22Rv1 (cell line): ENCODE measurements at regions not wholly inside any gene's neighbourhood (a gene's known extent, or its start where the extent isn't known, plus 50 kb on each side); places are given as distances from the start of the nearest gene placed in this dataset.

Source experiments
- H3K27ac ChIP-seq: fragments of 450-650 bp; 2 replicates; pipeline ENCODE4 v1.5.1; 2017
- ZFX ChIP-seq: fragments of 450-650 bp; IDR thresholded peaks from 2 replicates; pipeline ENCODE4 v1.6.1; 2017; ENCODE audit warnings: antibody characterized with exemption, borderline replicate concordance
- TF ChIP-seq, protein P1 (sequence below): fragments of 450-650 bp; IDR thresholded peaks from 2 replicates; pipeline ENCODE4 v1.5.1; 2017; ENCODE audit warnings: mild to moderate bottlenecking

DNA sequence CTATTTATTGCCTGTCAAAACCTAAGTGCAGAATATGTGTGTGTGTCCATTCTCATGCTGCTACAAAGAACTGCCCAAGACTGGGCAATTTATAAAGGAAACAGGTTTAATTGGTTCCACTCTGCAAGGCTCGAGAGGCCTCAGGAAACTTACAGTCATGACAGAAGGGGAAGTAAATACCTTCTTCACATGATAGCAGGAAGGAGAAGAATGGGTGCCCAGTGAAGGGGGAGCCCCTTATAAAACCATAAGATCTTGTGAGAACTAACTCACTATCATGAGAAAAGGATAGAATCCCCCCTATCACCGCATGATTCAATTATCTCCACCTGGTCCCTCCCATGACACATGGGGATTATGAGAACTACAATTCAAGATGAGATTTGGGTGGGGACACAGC, 300.7 kb upstream of the SNX7 start:
- H3K27ac ChIP-seq, result no peak overlapping the region
- TF ChIP-seq ZFX, result no peak
- TF ChIP-seq, protein P1, sequence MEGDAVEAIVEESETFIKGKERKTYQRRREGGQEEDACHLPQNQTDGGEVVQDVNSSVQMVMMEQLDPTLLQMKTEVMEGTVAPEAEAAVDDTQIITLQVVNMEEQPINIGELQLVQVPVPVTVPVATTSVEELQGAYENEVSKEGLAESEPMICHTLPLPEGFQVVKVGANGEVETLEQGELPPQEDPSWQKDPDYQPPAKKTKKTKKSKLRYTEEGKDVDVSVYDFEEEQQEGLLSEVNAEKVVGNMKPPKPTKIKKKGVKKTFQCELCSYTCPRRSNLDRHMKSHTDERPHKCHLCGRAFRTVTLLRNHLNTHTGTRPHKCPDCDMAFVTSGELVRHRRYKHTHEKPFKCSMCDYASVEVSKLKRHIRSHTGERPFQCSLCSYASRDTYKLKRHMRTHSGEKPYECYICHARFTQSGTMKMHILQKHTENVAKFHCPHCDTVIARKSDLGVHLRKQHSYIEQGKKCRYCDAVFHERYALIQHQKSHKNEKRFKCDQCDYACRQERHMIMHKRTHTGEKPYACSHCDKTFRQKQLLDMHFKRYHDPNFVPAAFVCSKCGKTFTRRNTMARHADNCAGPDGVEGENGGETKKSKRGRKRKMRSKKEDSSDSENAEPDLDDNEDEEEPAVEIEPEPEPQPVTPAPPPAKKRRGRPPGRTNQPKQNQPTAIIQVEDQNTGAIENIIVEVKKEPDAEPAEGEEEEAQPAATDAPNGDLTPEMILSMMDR, result no peak

DNA sequence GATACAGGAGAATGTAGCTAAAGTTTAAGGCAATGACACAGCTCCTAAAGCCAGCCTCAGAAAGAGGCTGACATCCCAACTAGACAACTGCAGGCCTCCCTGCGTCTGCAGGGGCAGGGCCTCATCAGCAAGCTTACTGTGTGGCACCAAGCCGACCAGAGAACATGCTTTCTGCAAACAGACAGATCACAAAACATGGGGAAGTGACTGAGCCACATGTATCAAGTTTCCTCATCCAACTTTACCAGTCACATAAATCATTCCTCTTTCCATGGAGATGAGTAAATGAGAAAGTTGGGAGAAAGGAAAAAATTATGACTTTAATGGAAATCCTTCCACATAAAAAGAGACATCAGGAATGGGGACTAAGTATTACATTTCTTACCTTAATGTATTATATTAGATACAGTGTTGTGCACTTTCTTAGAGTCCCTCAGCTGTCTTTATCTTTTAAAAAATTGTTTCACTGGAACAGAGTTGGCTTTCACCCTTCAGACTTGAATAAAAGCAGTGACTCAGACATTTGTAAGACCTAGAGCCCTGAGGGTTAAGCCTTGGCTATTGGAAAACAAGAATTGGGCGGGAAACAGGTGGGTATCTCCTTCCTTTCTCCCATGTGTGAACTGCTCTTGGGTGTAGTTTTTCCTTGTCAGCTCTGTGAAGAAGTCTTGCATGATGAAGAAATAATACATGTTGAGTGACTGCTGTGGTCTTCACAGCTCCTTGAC, 305.7 kb upstream of the SNX7 start:
- TF ChIP-seq ZFX, result no peak
- TF ChIP-seq, protein P1, result no peak
- no peak overlapping the region for H3K27ac ChIP-seq

DNA sequence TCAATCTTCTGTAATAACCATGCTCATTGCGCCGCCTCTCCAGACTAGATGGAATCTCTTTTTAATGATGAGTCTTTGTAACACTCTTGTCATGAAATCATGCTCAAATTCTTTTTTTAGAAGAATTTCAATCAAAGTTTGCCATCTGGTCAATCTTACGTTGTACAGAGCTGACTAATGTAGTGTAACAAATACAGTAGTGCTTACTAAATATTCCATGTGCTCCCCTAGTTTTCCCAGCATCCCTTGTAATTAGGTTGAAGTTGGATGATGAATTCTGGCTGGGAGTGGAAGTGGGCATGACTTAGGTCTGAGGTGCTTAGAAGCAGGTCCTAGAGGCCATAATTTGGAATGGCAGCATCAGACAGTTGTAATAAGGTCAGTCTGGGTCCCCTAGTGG, 309.1 kb upstream of the SNX7 start:
- TF ChIP-seq, protein P1, result no peak
- no peak for TF ChIP-seq ZFX

DNA sequence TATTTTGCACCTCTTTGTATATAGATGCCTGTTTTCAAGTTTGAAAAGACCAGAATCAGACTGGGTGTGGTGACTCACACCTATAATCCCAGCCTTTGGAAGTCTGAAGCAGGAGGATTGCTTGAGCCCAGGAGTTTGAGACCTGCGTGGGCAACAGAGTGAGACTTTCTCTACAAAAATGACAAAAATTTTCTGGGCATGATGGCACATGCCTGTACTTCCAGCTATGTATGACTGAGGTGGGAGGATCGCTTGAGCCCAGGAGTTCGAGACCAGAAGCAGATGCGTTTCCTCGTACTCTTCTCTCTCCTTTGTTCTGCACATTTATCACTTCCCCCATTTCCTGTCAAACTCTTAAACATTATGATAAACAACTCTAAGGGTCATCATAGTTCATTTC, 310.0 kb upstream of the SNX7 start:
- no peak overlapping the region for H3K27ac ChIP-seq
- TF ChIP-seq, protein P1, result no peak
- no peak for TF ChIP-seq ZFX

More for the DNA sequence above, 309.1 kb upstream of the SNX7 start:
- no peak overlapping the region for H3K27ac ChIP-seq

DNA sequence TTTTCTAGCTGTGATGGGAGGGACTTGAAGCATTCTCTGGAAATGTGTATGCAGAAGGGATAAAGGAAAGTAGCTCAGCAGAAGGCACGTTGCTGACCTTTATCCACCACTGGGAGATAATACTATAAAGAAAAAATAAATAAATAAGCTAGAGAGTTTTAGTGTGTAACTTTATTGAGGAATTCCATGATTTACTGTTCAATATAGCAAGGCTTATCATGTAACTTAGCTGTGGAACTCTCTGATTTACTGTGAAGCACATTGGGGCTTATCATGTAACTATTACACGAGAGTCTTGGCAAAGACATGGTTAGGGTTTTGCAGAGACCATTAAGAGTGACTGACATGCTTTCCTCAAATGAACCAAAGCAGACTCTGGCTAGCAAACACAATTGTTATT, 316.1 kb upstream of the SNX7 start:
- H3K27ac ChIP-seq, result peak overlapping the region; percentile 66
- TF ChIP-seq, protein P1, result no peak
- no peak for TF ChIP-seq ZFX

DNA sequence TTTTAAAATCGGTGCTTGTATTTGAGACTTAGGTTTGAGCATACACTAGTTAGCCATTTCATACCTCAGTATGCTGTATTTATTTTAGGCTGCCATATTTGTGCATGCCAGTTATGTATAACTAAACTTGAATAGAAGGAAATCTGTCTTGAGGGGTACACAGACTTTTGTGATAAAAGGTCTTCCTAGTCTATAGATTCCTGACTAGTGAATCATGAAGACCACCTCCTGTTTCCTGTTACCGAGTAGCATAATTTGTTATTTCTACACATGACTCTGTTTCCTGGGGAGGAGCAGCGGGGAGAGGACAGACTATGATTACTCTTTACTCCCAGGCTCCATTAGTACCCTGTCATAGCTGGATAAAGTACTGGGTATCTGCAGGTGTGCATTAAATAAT, 316.8 kb upstream of the SNX7 start:
- TF ChIP-seq ZFX, result no peak
- TF ChIP-seq, protein P1, result no peak
- H3K27ac ChIP-seq, result peak overlapping the region; percentile 66

DNA sequence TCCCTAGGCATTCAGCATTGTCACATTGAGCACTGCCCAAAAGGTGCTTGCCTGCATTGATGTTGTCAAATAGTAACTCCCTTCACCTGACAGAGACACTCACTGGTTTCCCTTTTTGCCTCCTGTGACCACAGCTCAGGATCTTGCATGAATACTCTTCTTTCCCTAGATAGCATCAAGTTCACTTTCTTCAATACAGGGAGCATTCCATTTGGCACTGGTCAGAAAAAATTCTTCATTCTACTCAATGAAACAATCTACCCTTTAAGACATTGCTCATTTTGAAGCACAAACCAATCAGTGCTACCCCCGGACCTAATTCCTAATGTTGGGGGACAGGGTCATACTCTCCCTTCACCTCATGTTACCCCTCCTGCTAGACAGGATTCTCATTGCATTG, 319.0 kb upstream of the SNX7 start:
- TF ChIP-seq, protein P1, result no peak
- TF ChIP-seq ZFX, result no peak
- H3K27ac ChIP-seq, result no peak overlapping the region
